ENCODE measurements at regions not wholly inside any gene's neighbourhood (a gene's known extent, or its start where the extent isn't known, plus 50 kb on each side); places are given as distances from the start of the nearest gene placed in this dataset.

DNA sequence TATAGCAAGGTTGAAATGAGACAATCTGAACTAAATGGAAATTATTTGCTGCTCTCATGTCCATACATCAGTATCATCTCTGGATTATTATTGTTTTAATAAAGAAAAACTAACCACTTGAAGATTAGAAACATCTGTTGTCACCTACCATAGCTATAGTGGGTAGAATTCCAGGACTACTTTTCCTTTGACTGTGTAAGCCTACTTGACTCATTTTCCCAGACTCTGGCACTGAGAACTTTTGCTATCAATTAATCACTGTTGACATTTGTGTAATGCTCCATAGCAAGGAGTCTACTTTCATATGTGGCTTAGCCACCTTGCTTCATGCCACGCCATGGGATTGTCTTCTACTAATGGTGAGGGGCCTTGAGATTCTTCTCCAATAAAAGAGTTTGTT is 59.9 kb upstream of the ARRDC3 start:
- TF ChIP-seq, protein P1, sequence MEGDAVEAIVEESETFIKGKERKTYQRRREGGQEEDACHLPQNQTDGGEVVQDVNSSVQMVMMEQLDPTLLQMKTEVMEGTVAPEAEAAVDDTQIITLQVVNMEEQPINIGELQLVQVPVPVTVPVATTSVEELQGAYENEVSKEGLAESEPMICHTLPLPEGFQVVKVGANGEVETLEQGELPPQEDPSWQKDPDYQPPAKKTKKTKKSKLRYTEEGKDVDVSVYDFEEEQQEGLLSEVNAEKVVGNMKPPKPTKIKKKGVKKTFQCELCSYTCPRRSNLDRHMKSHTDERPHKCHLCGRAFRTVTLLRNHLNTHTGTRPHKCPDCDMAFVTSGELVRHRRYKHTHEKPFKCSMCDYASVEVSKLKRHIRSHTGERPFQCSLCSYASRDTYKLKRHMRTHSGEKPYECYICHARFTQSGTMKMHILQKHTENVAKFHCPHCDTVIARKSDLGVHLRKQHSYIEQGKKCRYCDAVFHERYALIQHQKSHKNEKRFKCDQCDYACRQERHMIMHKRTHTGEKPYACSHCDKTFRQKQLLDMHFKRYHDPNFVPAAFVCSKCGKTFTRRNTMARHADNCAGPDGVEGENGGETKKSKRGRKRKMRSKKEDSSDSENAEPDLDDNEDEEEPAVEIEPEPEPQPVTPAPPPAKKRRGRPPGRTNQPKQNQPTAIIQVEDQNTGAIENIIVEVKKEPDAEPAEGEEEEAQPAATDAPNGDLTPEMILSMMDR (conservative IDR thresholded peaks at IDR 0.05 in 1 of 2, IDR thresholded peaks at IDR 0.05 in 1 of 2; ENCODE audit: low read depth in 1 of 2, low read length in 2 of 2), result no peak
- no peak for TF ChIP-seq EZH2 (IDR thresholded peaks at IDR 0.05; ENCODE audit: low read length, missing control alignments)

Measured in fibroblast of lung (primary cell).